NCI-H187 (cell line): ENCODE measurements at regions not wholly inside any gene's neighbourhood (a gene's known extent, or its start where the extent isn't known, plus 50 kb on each side); places are given as distances from the start of the nearest gene placed in this dataset.
A peak's percentile ranks its signal among the peaks of the same experiment; 100 is the strongest.

Experiments
- DNase-seq, 2 experiments: peaks; one replicate each; lab custom pipeline; 2025; lab: John Stamatoyannopoulos, UW

- peak in 1 of 2 experiments; percentile 61 for DNase-seq
These were observed 133.5 kb upstream of the TMEM132C start for GRCh38 chr12:128133321-128134073.

- DNase-seq, result no peak
These were observed 129.8 kb upstream of the TMEM132C start for GRCh38 chr12:128137140-128137539.

- DNase-seq, result no peak
These were observed 128.8 kb upstream of the TMEM132C start for GRCh38 chr12:128138125-128138524.

- DNase-seq, result no peak
These were observed 126.4 kb upstream of the TMEM132C start for GRCh38 chr12:128140551-128140950.

GRCh38 chr12:128150961-128151360 lies 116.0 kb upstream of the TMEM132C start:
- DNase-seq, result no peak

DNA sequence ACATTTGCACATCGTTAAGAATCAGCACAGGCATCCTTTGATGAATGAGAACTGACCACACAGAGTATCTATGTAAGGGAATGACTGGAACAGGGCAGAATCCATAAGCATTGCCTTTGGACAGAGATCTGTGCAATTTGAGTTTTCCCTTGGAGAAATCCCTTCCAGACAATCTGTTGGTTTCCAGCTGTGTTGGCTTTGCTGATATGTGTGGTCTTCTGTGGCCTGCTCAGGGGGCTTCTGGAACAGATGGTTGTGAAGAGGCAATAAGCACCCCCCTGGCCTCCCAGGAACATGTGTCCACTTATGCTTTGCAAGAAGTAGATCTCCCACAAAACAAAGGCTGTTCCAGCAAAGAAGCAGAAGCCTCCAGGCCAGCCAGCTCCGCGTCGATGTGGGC lies 111.4 kb upstream of the TMEM132C start:
- DNase-seq, result no peak

- no peak for DNase-seq
These were observed 103.9 kb upstream of the TMEM132C start for GRCh38 chr12:128163086-128163485.

DNA sequence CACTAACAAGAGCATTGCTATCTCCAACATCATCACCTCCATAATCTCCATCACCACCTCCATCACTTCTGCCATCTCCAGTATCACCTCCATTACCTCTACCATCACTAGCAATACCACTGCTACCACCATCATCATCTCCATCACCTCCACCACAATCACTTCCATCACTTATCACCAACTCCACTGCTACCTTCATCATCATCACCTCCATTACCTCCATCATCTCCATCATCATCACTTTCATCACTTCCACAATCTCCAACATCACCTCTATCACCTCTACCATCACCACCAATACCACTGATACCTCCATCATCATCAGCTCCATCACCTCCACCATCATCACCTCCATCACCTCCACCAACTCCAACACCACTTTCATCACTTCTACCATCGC lies 102.4 kb upstream of the TMEM132C start:
- no peak for DNase-seq

- no peak for DNase-seq
These were observed 101.6 kb upstream of the TMEM132C start for GRCh38 chr12:128165387-128165786.

- DNase-seq, result no peak
These were observed 98.7 kb upstream of the TMEM132C start for GRCh38 chr12:128168273-128168672.

DNA sequence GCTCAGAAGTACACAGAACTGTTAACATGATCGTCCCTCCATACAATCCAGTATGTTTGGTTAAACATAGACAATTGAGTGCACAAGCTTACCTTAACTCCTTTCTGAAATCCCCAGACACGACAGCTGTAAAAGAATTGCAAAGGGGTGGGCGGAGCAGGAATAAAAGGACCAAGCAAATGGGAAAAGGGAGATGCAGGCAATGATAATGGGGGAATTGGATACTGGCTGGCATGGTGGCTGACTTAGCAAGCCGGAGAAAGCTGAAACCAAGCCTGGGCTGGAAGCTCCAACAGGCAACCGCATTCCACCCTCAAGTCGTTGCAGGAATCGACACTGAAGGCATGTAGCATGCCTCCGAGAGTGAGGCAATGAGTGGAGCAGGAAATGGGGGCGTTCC lies 96.8 kb upstream of the TMEM132C start:
- DNase-seq, result no peak

DNA sequence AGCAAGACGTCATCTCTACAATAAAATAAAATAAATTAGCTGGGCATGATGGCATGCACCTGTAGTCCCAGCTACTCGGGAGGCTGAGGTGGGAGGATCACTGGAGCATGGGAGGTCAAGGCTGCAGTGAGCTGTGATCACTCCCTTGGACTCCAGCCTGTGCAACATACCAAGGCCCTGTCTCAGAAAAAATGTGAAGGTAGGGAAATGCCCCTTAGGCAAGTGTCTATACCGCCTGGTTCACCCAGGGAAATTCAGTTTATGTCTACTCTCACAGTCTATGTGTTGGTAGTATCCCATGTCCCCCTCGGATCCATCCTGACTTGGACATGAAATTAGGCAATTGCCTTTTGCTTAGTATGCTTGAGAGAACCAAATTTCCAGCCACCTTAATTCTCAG lies 88.4 kb upstream of the TMEM132C start:
- no peak for DNase-seq

DNA sequence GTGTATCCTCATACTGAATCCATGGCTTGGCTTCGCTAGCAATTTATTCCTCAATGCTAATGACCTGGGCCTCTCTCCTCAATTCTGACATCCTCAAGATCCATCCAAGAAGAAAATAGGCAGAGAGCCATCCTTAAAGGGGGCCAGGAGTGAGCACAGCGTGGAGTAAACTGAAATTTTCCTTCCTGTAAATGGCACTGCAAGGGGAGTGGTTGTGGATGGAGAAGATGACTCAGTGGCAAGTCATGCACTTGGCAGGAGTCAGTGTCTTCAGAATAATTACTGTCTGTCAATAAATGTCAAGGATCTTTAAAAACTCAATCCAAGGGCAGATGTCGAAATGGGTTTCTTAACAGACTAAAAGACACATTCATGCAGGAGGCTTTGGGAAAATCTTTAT lies 88.0 kb upstream of the TMEM132C start:
- DNase-seq, result no peak

DNA sequence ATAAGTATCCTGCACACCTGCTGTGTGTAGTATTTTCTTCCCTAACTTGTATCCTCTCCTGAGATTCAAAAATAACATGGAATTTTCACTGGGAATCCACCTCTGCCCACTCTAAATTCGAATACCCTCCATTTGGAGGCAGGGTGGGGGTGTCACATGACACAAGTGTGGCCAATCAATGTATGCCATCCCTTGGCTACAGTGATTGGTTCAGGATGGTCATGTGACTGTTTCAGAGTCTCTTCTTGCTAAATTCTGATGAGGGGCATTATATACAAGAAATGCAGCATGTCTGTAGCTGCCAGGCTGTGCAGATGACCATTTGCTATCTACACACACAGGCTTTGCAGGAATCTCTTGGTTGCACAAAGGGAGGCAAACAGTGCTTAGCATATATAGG lies 86.8 kb upstream of the TMEM132C start:
- DNase-seq, result no peak

DNA sequence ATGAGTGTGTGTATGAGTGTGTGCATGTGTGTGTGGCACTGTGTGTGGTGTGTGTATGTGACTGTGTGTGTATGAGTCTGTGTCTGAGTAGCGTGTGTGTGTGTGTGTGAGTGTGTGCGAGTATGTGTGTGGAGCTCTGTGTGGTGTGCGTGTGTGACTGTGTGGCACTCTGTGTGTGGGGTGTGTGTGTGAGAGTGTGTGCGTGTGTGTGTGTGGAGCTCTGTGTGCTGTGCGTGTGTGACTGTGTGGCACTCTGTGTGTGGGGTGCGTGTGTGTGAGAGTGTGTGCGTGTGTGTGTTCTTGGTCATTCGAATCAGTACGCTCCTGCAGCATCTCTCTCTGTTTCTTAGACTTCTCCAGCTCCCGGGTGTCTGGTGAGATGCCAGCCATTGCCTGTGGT lies 76.9 kb upstream of the TMEM132C start:
- DNase-seq, result no peak

DNA sequence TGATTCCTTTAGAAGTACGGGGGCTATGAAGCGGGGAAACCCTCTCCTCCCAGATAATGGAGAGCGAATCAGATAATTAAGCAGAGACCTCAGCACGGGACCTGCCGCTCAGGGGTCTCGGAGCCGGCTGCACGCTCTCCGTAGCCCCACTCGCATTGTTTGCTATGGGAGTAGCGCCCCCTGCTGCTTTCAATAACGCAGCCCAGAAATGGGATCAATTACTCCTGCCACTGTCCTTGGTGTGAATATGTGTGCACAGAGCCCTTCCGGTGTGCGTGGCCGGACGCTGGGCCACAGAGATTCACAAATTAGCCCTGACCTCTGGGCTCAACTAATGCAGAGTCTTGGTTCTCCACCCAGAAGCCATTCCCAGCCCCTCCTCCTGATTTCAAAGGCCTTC lies 76.4 kb upstream of the TMEM132C start:
- DNase-seq, result peak; percentile 10 to 12

DNA sequence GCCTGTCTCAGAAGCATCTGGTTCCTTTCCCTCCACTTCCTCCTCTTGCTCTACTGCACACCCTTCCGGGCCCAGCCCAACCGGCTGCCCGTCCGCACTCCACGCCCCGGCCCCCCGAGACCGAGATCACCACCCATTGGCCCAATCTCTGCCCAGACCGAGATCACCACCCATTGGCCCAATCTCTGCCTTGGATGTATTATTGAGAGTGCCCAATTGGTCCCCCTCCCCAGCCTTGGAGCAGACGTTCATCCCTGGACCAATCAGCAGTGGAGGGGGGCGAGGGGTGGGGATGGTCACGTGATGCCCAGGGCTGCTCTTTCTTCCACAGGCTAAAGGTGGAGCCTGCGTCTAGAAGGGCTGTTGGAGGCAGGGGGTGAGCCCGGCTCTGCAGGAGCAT lies 75.6 kb upstream of the TMEM132C start:
- DNase-seq, result no peak

GRCh38 chr12:128204711-128205110 lies 62.3 kb upstream of the TMEM132C start:
- DNase-seq, result no peak

DNA sequence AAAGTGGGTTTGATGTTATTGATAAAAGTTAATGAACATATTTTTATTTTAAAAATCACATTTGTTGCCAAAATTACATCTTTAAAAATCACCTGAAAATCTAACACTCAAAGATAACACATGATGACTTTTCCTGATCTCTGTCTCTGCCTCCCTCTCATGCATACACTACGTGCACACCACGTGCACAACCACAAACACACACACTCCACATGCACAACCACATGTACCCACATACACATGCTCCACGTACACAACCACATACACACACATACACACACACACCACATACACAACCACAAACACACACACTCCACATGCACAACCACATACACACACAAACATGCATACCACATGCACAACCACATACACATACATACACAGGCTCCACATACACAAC lies 61.8 kb upstream of the TMEM132C start:
- DNase-seq, result no peak

DNA sequence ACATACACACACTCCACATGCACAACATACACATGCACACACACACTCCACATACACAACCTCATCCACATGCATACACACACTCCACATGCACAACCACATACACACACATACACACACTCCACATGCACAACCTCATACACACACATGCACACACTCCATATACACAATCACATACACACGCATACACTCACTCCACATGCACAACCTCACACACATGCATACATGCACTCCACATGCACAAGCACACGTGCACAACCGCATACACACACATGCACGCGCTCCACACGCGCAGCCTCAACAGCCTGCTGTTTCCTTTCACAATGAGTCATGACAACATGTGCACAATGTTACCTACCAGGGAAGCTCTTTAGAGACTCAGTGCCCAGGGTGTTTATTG lies 61.2 kb upstream of the TMEM132C start:
- DNase-seq, result no peak
